RWPE1 (cell line): ENCODE measurements at regions not wholly inside any gene's neighbourhood (a gene's known extent, or its start where the extent isn't known, plus 50 kb on each side); places are given as distances from the start of the nearest gene placed in this dataset.

ENCODE experiments used
- CTCF ChIA-PET: fragments of 350-600 bp; sonication (Branson Sonifier 250); formaldehyde crosslinking; extraction: SDS; loops from one replicate; lab custom pipeline; 2021; lab: Yijun Ruan, JAX
- POLR2A ChIA-PET: fragments of 400-600 bp; formaldehyde crosslinking; extraction: SDS; loops from one replicate; lab custom pipeline; 2020; ENCODE audit warnings: antibody characterized with exemption; ENCODE audit not compliant: low non-redundant PET; lab: Yijun Ruan, JAX
- DNase-seq: peaks from one replicate; pipeline ENCODE4 v3.0.0; 2012; ENCODE audit warnings: low spot score
- H3K27ac ChIP-seq: fragments of 450-650 bp; 2 replicates; pipeline ENCODE4 v1.5.1; 2017
- CTCF ChIP-seq: fragments of 450-650 bp; conservative IDR thresholded peaks from 2 replicates; pipeline ENCODE4 v1.5.1; 2017; ENCODE audit warnings: low read depth, mild to moderate bottlenecking

GRCh38 chr5:164500856-164501255 lies 995.4 kb downstream of the MAT2B start:
- DNase-seq: no peak
- ChIA-PET POLR2A (no interaction called here), CTCF (no interaction called here)
- H3K27ac ChIP-seq: no peak overlapping the region
- no peak for TF ChIP-seq CTCF

- ChIA-PET POLR2A (no interaction called here), CTCF (interaction anchor here (0.6 kb wide), 1 partner anchor 172 kb away, joined by 7 read pairs; no protein-coding TSS in a partner anchor)
Measured at GRCh38 chr5:164501344-164501743, 995.9 kb downstream of the MAT2B start.

GRCh38 chr5:164504141-164504772 lies 998.8 kb downstream of the MAT2B start:
- POLR2A ChIA-PET: no interaction called here
- CTCF ChIA-PET: interaction anchor here (0.5 to 1.6 kb wide), 28 partner anchors 11 to 1114 kb away, joined by 3 to 10 read pairs (median 3); no protein-coding TSS in a partner anchor
- peak; percentile 90 for TF ChIP-seq CTCF
- no peak overlapping the region for H3K27ac ChIP-seq
- DNase-seq: peak; percentile 36

More at GRCh38 chr5:164501344-164501743, 995.9 kb downstream of the MAT2B start:
- DNase-seq: no peak
- no peak overlapping the region for H3K27ac ChIP-seq
- no peak for TF ChIP-seq CTCF

GRCh38 chr5:164505791-164506190 lies 1000.4 kb downstream of the MAT2B start:
- CTCF ChIA-PET: interaction anchor here (1.0 kb wide), 1 partner anchor 492 kb away, joined by 3 read pairs; no protein-coding TSS in a partner anchor
- no peak for TF ChIP-seq CTCF
- POLR2A ChIA-PET: no interaction called here
- no peak for DNase-seq
- no peak overlapping the region for H3K27ac ChIP-seq

GRCh38 chr5:164518067-164518740 lies 1012.8 kb downstream of the MAT2B start:
- CTCF ChIA-PET: interaction anchor here (1.4 kb wide), 1 partner anchor 14 kb away, joined by 4 read pairs; no protein-coding TSS in a partner anchor
- POLR2A ChIA-PET: no interaction called here

GRCh38 chr5:164518741-164519080 lies 1013.3 kb downstream of the MAT2B start:
- H3K27ac ChIP-seq: no peak overlapping the region
- ChIA-PET CTCF (no interaction called here), POLR2A (no interaction called here)
- DNase-seq: no peak
- TF ChIP-seq CTCF: no peak

More at GRCh38 chr5:164518067-164518740, 1012.8 kb downstream of the MAT2B start:
- H3K27ac ChIP-seq: no peak overlapping the region
- TF ChIP-seq CTCF: no peak
- DNase-seq: no peak
